OCI-LY1 (cell line): ENCODE measurements at regions not wholly inside any gene's neighbourhood (a gene's known extent, or its start where the extent isn't known, plus 50 kb on each side); places are given as distances from the start of the nearest gene placed in this dataset.

Experiments
- H2AFZ ChIP-seq: fragments of 200-600 bp; sonication (generic), shearing (Covaris generic); 2 replicates; pipeline ENCODE4 v1.6.0; 2014; ENCODE audit warnings: antibody characterized with exemption, mild to moderate bottlenecking, low read length
- H3F3A ChIP-seq: fragments of 200-600 bp; sonication (generic), shearing (Covaris generic); 2 replicates; pipeline ENCODE4 v1.6.0; 2014; ENCODE audit warnings: mild to moderate bottlenecking, antibody characterized with exemption, low read length, moderate library complexity; ENCODE audit not compliant: insufficient read depth
- H3K27ac ChIP-seq: fragments of 200-600 bp; sonication (generic); 2 replicates; pipeline ENCODE4 v1.5.1; 2014; ENCODE audit warnings: low read length, mixed run types, mild to moderate bottlenecking, low read depth; ENCODE audit not compliant: poor library complexity, severe bottlenecking
- H3K27me3 ChIP-seq: fragments of 200-600 bp; sonication (generic); 2 replicates; pipeline ENCODE4 v1.6.0; 2014; ENCODE audit warnings: antibody characterized with exemption, mild to moderate bottlenecking, low read length, moderate library complexity; ENCODE audit not compliant: insufficient read depth
- H3K36me3 ChIP-seq: fragments of 200-600 bp; sonication (generic); 2 replicates; pipeline ENCODE4 v1.6.1; 2014; ENCODE audit warnings: mild to moderate bottlenecking, antibody characterized with exemption, low read length, moderate library complexity, mixed read lengths; ENCODE audit not compliant: insufficient read depth
- H3K4me1 ChIP-seq: fragments of 200-600 bp; sonication (generic); 2 replicates; pipeline ENCODE4 v1.5.1; 2014; ENCODE audit warnings: mild to moderate bottlenecking, low read length, moderate library complexity; ENCODE audit not compliant: insufficient read depth, severe bottlenecking
- H3K4me2 ChIP-seq: fragments of 200-600 bp; sonication (generic), shearing (Covaris generic); 2 replicates; pipeline ENCODE4 v1.6.1; 2014; ENCODE audit warnings: low read length
- H3K4me3 ChIP-seq: fragments of 200-600 bp; sonication (generic); 2 replicates; pipeline ENCODE4 v1.5.1; 2014; ENCODE audit warnings: low read length, low read depth, mild to moderate bottlenecking, mixed read lengths; ENCODE audit not compliant: poor library complexity, severe bottlenecking
- H3K79me2 ChIP-seq: fragments of 200-600 bp; shearing (Covaris generic); 2 replicates; pipeline ENCODE4 v1.6.1; 2016; ENCODE audit warnings: mixed run types, low read length, mixed read lengths; ENCODE audit not compliant: insufficient read depth
- H3K9ac ChIP-seq: fragments of 200-600 bp; sonication (generic), shearing (Covaris generic); 2 replicates; pipeline ENCODE4 v1.6.1; 2014; ENCODE audit warnings: mild to moderate bottlenecking, low read length, mixed read lengths
- H3K9me2 ChIP-seq: fragments of 200-600 bp; sonication (generic), shearing (Covaris generic); 2 replicates; pipeline ENCODE4 v1.6.1; 2014; ENCODE audit warnings: low read depth, mild to moderate bottlenecking, low read length, mixed read lengths
- H3K9me3 ChIP-seq: fragments of 200-600 bp; shearing (Covaris generic); 2 replicates; pipeline ENCODE4 v1.6.1; 2014; ENCODE audit warnings: low read length, mixed read lengths
- H4K20me1 ChIP-seq: fragments of 200-600 bp; sonication (generic), shearing (Covaris generic); 2 replicates; pipeline ENCODE4 v1.6.0; 2016; ENCODE audit warnings: mild to moderate bottlenecking, low read length; ENCODE audit not compliant: insufficient read depth
- EZH2 ChIP-seq: fragments of 200-600 bp; sonication (generic), shearing (Covaris generic); IDR thresholded peaks from 2 replicates; pipeline ENCODE4 v1.8.0; 2017; ENCODE audit warnings: borderline replicate concordance, mixed run types, mild to moderate bottlenecking, antibody characterized with exemption, low read length, moderate library complexity, mixed read lengths
- TF ChIP-seq, protein P1 (sequence below): fragments of 200-600 bp; sonication (generic), shearing (Covaris generic); IDR thresholded peaks from 2 replicates; pipeline ENCODE4 v1.5.1; 2017; ENCODE audit warnings: mild to moderate bottlenecking, antibody characterized with exemption, low read length, moderate library complexity, mixed read lengths

DNA sequence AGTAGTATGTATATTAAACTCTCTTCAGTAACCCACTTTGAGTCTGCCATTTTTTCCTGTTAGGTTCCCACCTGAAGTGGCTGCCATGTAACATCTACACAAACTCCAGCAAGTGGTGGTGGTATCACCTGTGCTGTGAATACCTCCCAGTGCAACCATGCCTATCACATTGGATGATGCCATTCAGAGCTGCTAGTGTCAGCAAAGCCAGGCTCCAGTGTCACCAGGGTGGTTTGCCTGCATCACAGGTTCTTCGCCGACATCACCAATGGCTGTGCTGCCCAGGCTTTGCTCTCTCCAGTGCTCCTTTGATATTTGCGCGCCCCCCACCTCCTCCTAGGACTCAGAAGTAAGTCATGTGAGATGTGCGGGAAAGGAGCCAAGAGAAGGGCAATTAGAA is 162.6 kb upstream of the FOXA2 start:
- H3K27ac ChIP-seq = no peak overlapping the region
- H2AFZ ChIP-seq = no peak overlapping the region
- H3K9me2 ChIP-seq = no peaks in the 10 kb centered on the region
- no peak overlapping the region for H3K4me3 ChIP-seq
- H3K4me2 ChIP-seq = no peak overlapping the region
- H3K36me3 ChIP-seq = no peaks in the 10 kb centered on the region
- no peaks in the 10 kb centered on the region for H4K20me1 ChIP-seq
- H3K79me2 ChIP-seq = no peaks in the 10 kb centered on the region
- no peaks in the 10 kb centered on the region for H3K4me1 ChIP-seq
- no peaks in the 10 kb centered on the region for H3F3A ChIP-seq
- no peaks in the 10 kb centered on the region for H3K27me3 ChIP-seq
- H3K9ac ChIP-seq = no peak overlapping the region
- no peak for TF ChIP-seq EZH2
- TF ChIP-seq, protein P1, sequence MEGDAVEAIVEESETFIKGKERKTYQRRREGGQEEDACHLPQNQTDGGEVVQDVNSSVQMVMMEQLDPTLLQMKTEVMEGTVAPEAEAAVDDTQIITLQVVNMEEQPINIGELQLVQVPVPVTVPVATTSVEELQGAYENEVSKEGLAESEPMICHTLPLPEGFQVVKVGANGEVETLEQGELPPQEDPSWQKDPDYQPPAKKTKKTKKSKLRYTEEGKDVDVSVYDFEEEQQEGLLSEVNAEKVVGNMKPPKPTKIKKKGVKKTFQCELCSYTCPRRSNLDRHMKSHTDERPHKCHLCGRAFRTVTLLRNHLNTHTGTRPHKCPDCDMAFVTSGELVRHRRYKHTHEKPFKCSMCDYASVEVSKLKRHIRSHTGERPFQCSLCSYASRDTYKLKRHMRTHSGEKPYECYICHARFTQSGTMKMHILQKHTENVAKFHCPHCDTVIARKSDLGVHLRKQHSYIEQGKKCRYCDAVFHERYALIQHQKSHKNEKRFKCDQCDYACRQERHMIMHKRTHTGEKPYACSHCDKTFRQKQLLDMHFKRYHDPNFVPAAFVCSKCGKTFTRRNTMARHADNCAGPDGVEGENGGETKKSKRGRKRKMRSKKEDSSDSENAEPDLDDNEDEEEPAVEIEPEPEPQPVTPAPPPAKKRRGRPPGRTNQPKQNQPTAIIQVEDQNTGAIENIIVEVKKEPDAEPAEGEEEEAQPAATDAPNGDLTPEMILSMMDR = no peak
- no peaks in the 10 kb centered on the region for H3K9me3 ChIP-seq

DNA sequence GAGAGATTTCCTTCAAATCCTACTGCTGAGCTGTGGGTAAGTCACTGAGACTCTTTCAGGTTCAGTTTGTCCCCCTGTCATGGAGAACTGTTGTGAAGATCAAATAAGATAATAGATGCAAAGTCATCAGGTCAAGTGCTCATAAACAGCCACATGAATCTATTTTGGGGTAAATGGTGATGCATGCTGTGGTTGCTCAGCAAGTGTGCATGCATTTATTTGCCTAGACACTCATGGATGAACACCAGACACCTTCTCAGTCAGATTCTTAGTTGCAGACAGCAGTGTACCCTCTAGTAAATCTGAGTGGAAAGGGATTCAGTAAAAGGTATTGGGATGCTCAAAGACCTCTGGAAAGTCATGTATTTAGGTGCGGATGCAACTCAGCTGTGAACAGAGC is 168.0 kb upstream of the FOXA2 start:
- no peaks in the 10 kb centered on the region for H3F3A ChIP-seq
- no peaks in the 10 kb centered on the region for H3K9me2 ChIP-seq
- no peak overlapping the region for H3K9ac ChIP-seq
- H3K4me2 ChIP-seq = no peak overlapping the region
- no peak overlapping the region for H2AFZ ChIP-seq
- H3K27me3 ChIP-seq = no peaks in the 10 kb centered on the region; the same call in 1 of the 2 replicates
- no peaks in the 10 kb centered on the region for H4K20me1 ChIP-seq
- no peak overlapping the region for H3K27ac ChIP-seq
- no peaks in the 10 kb centered on the region for H3K36me3 ChIP-seq
- no peak for TF ChIP-seq EZH2
- TF ChIP-seq, protein P1 = no peak
- H3K4me1 ChIP-seq = no peaks in the 10 kb centered on the region
- H3K79me2 ChIP-seq = no peaks in the 10 kb centered on the region
- H3K4me3 ChIP-seq = no peak overlapping the region
- H3K9me3 ChIP-seq = no peaks in the 10 kb centered on the region

DNA sequence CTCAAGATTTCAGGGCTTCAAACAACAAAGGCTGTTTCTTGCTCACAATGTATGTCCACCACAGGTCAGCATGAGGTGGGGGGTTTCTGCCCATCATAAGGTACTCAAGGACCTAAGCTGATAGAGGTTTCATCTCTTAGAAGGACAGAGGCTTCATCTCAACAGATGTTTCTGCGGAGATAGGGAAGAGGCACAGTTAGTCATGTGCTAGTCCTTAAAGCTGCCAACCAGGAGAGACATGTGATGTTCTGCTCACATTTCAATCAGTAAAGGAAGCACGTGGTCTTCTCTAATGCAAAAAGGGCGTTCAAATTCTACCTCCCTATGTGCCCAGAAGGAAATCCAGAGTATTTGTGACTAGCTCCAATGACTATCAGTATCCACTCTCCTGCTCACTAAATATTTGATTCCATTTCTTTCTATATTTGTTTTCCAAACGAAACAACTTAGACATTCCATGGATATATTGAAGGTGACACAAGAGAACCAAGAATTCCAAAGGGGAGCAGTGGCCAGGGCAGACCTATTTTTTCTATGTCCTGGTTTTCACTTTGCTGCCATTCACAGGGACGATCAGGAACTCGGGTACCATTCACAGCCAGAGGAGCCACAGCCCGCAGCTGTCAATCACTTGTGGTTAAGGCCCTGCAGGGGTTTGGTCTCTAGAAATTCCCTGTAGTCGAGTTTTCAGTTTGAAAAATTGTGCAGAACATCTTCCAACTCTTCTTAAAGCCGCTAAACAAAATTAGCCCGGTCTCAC is 173.2 kb upstream of the FOXA2 start:
- TF ChIP-seq, protein P1 = no peak
- TF ChIP-seq EZH2 = no peak

More for the DNA sequence above, 173.2 kb upstream of the FOXA2 start:
- Histone ChIP-seq H4K20me1 (no peaks in the 10 kb centered on the region), H2AFZ (no peak overlapping the region), H3K4me2 (no peak overlapping the region), H3K27me3 (peaks cover 3% of the 10 kb centered on the region), H3F3A (no peaks in the 10 kb centered on the region), H3K79me2 (no peaks in the 10 kb centered on the region), H3K36me3 (no peaks in the 10 kb centered on the region), H3K9me3 (no peaks in the 10 kb centered on the region), H3K4me3 (no peak overlapping the region), H3K4me1 (no peaks in the 10 kb centered on the region), H3K9me2 (no peaks in the 10 kb centered on the region), H3K9ac (no peak overlapping the region), H3K27ac (no peak overlapping the region)
